ENCODE measurements at regions not wholly inside any gene's neighbourhood (a gene's known extent, or its start where the extent isn't known, plus 50 kb on each side); places are given as distances from the start of the nearest gene placed in this dataset.

- ATAC-seq = no peak
Measured at GRCh38 chr3:61451841-61452240, 109.5 kb upstream of the PTPRG start.

DNA sequence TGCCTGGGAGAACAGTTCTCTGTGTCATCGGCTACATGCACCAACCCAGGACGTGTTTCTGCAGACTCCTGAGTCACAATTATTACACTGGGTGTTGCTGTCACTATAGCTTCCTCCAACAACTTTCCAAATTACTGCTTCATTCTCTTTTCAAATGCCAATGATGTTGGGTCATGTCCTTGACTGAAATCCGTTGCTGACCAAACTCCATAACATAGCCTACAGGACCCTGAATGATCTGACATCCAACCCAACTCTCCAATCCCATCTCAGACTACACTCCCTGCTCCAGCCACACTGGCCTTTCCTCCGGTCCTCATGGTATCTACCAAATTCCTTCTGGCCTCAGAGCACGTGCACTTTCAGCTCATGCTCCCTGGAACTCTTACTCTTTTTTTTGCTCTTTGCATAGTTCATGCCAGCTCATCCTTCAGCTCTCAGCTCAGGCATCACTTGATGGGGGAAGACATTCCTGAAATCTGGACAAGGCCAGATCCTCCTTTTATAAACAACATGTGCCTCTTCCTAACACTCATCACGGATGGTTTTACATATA is 108.8 kb upstream of the PTPRG start:
- Mint-ChIP-seq H3K9me3 (peaks cover 2% of the 10 kb centered on the region; the same call in 1 of the 2 replicates), H3K36me3 (no peaks in the 10 kb centered on the region), H3K27me3 (ENCODE audit: low read depth) (no peaks in the 10 kb centered on the region), H3K27ac (no peak overlapping the region), H3K4me1 (no peaks in the 10 kb centered on the region), H3K4me3 (no peak overlapping the region)
- CTCF ChIA-PET = no interaction called here
- DNase-seq (ENCODE audit: low spot score) = no peak
- no peak for ATAC-seq
- POLR2A ChIA-PET = no interaction called here
- no peak for TF ChIP-seq ZNF532 (CRISPR knock-in tag; IDR thresholded peaks at IDR 0.05; ENCODE audit: borderline replicate concordance)
- TF ChIP-seq EMX1 (CRISPR knock-in tag; IDR thresholded peaks at IDR 0.05) = no peak
- no peak for TF ChIP-seq ZNF121 (CRISPR knock-in tag; IDR thresholded peaks at IDR 0.05)
- TF ChIP-seq, protein P1, sequence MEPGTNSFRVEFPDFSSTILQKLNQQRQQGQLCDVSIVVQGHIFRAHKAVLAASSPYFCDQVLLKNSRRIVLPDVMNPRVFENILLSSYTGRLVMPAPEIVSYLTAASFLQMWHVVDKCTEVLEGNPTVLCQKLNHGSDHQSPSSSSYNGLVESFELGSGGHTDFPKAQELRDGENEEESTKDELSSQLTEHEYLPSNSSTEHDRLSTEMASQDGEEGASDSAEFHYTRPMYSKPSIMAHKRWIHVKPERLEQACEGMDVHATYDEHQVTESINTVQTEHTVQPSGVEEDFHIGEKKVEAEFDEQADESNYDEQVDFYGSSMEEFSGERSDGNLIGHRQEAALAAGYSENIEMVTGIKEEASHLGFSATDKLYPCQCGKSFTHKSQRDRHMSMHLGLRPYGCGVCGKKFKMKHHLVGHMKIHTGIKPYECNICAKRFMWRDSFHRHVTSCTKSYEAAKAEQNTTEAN (CRISPR knock-in tag; IDR thresholded peaks at IDR 0.05) = no peak
- no peak for TF ChIP-seq SOX15 (CRISPR knock-in tag; IDR thresholded peaks at IDR 0.05)
- TF ChIP-seq ZNF138 (CRISPR knock-in tag; conservative IDR thresholded peaks at IDR 0.05) = no peak
- TF ChIP-seq STAT6 (CRISPR knock-in tag; conservative IDR thresholded peaks at IDR 0.05; ENCODE audit: low read depth) = no peak

More at GRCh38 chr3:61451841-61452240, 109.5 kb upstream of the PTPRG start:
- no peaks in the 10 kb centered on the region for H3K4me1 Mint-ChIP-seq
- H3K27me3 Mint-ChIP-seq (ENCODE audit: low read depth) = no peaks in the 10 kb centered on the region
- POLR2A ChIA-PET = no interaction called here
- CTCF ChIA-PET = no interaction called here
- no peak for TF ChIP-seq ELF4 (CRISPR knock-in tag; IDR thresholded peaks at IDR 0.05; ENCODE audit: low read depth)
- TF ChIP-seq, protein P2, sequence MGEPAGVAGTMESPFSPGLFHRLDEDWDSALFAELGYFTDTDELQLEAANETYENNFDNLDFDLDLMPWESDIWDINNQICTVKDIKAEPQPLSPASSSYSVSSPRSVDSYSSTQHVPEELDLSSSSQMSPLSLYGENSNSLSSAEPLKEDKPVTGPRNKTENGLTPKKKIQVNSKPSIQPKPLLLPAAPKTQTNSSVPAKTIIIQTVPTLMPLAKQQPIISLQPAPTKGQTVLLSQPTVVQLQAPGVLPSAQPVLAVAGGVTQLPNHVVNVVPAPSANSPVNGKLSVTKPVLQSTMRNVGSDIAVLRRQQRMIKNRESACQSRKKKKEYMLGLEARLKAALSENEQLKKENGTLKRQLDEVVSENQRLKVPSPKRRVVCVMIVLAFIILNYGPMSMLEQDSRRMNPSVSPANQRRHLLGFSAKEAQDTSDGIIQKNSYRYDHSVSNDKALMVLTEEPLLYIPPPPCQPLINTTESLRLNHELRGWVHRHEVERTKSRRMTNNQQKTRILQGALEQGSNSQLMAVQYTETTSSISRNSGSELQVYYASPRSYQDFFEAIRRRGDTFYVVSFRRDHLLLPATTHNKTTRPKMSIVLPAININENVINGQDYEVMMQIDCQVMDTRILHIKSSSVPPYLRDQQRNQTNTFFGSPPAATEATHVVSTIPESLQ (CRISPR knock-in tag; IDR thresholded peaks at IDR 0.05) = no peak
- no peak for TF ChIP-seq CREM (CRISPR knock-in tag; IDR thresholded peaks at IDR 0.05)
- no peak for TF ChIP-seq MYBL2 (CRISPR knock-in tag; IDR thresholded peaks at IDR 0.05)
- TF ChIP-seq, protein P3, sequence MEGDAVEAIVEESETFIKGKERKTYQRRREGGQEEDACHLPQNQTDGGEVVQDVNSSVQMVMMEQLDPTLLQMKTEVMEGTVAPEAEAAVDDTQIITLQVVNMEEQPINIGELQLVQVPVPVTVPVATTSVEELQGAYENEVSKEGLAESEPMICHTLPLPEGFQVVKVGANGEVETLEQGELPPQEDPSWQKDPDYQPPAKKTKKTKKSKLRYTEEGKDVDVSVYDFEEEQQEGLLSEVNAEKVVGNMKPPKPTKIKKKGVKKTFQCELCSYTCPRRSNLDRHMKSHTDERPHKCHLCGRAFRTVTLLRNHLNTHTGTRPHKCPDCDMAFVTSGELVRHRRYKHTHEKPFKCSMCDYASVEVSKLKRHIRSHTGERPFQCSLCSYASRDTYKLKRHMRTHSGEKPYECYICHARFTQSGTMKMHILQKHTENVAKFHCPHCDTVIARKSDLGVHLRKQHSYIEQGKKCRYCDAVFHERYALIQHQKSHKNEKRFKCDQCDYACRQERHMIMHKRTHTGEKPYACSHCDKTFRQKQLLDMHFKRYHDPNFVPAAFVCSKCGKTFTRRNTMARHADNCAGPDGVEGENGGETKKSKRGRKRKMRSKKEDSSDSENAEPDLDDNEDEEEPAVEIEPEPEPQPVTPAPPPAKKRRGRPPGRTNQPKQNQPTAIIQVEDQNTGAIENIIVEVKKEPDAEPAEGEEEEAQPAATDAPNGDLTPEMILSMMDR (IDR thresholded peaks at IDR 0.05) = no peak
- TF ChIP-seq GABPB1 (CRISPR knock-in tag; IDR thresholded peaks at IDR 0.05) = no peak
- TF ChIP-seq ATF3 (CRISPR knock-in tag; conservative IDR thresholded peaks at IDR 0.05) = no peak
- TF ChIP-seq ZNF219 (CRISPR knock-in tag; IDR thresholded peaks at IDR 0.05; ENCODE audit: borderline replicate concordance) = no peak
- no peak for TF ChIP-seq MLX (CRISPR knock-in tag; IDR thresholded peaks at IDR 0.05)
- no peak for TF ChIP-seq NR3C1 (CRISPR knock-in tag; conservative IDR thresholded peaks at IDR 0.05; ENCODE audit: low read depth)
- TF ChIP-seq, protein P4, sequence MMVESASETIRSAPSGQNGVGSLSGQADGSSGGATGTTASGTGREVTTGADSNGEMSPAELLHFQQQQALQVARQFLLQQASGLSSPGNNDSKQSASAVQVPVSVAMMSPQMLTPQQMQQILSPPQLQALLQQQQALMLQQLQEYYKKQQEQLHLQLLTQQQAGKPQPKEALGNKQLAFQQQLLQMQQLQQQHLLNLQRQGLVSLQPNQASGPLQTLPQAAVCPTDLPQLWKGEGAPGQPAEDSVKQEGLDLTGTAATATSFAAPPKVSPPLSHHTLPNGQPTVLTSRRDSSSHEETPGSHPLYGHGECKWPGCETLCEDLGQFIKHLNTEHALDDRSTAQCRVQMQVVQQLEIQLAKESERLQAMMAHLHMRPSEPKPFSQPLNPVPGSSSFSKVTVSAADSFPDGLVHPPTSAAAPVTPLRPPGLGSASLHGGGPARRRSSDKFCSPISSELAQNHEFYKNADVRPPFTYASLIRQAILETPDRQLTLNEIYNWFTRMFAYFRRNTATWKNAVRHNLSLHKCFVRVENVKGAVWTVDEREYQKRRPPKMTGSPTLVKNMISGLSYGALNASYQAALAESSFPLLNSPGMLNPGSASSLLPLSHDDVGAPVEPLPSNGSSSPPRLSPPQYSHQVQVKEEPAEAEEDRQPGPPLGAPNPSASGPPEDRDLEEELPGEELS (CRISPR knock-in tag; IDR thresholded peaks at IDR 0.05) = no peak
- TF ChIP-seq ZNF263 (CRISPR knock-in tag; IDR thresholded peaks at IDR 0.05; ENCODE audit: low read depth) = no peak
- no peak for TF ChIP-seq NR1H2 (CRISPR knock-in tag; IDR thresholded peaks at IDR 0.05)
- TF ChIP-seq ESRRA (CRISPR knock-in tag; IDR thresholded peaks at IDR 0.05; ENCODE audit: borderline replicate concordance) = no peak
- TF ChIP-seq NR2C2 (CRISPR knock-in tag; IDR thresholded peaks at IDR 0.05) = no peak
- no peak for TF ChIP-seq SP1 (CRISPR knock-in tag; conservative IDR thresholded peaks at IDR 0.05)
- no peak overlapping the region for H3K4me3 Mint-ChIP-seq
- no peak overlapping the region for H3K27ac Mint-ChIP-seq
- no peak for DNase-seq (ENCODE audit: low spot score)
- H3K9me3 Mint-ChIP-seq = no peaks in the 10 kb centered on the region
- H3K36me3 Mint-ChIP-seq = no peaks in the 10 kb centered on the region
